Panc1 (cell line): ENCODE measurements at regions not wholly inside any gene's neighbourhood (a gene's known extent, or its start where the extent isn't known, plus 50 kb on each side); places are given as distances from the start of the nearest gene placed in this dataset.

ENCODE experiments used
- ATAC-seq: fragments of 200-7000 bp; cut with Tn5 transposase; 2 replicates; pipeline ENCODE4 v1.9.1; 2020; ENCODE audit warnings: mild to moderate bottlenecking, moderate library complexity
- BruUV-seq: library from RNA; stranded (reverse); fragments of 400-500 nt; replicated peaks from 2 replicates; lab custom pipeline; 2021; lab: Mats Ljungman, UMichigan
- CTCF ChIA-PET: fragments of 300-600 bp; sonication (Branson Sonifier 250); formaldehyde crosslinking; loops from one replicate; lab custom pipeline; 2022; ENCODE audit warnings: antibody characterized with exemption; lab: Charles Lee
- POLR2A ChIA-PET: fragments of 300-600 bp; sonication (Branson Sonifier 250); formaldehyde crosslinking; loops from one replicate; lab custom pipeline; 2022; ENCODE audit warnings: antibody characterized with exemption; lab: Charles Lee
- DNase-seq: peaks from one replicate; pipeline ENCODE4 v3.0.0-alpha.2; 2010; ENCODE audit warnings: low read depth, low spot score
- H3K27ac ChIP-seq: 2 replicates; pipeline ENCODE4 v1.5.1; 2011; ENCODE audit warnings: mild to moderate bottlenecking, low read length, inconsistent platforms
- H3K27me3 ChIP-seq: fragments of 200-500 bp; sonication (Bioruptor generic); 2 replicates; pipeline ENCODE4 v1.6.0; 2014; ENCODE audit warnings: low read length, inconsistent platforms; ENCODE audit not compliant: control insufficient read depth, insufficient read depth
- H3K36me3 ChIP-seq: fragments of 200-500 bp; sonication (Bioruptor generic); 2 replicates; pipeline ENCODE4 v1.5.1; 2014; ENCODE audit warnings: inconsistent platforms, mild to moderate bottlenecking, low read length, moderate library complexity; ENCODE audit not compliant: control insufficient read depth, insufficient read depth
- H3K4me1 ChIP-seq: 2 replicates; pipeline ENCODE4 v1.5.1; 2011; ENCODE audit warnings: inconsistent platforms, mild to moderate bottlenecking, low read length, moderate library complexity; ENCODE audit not compliant: control insufficient read depth, insufficient read depth
- H3K4me3 ChIP-seq, 2 experiments: 2 replicates each; pipeline ENCODE4 v1.5.1; 2011 to 2012; ENCODE audit warnings: low read depth in 2 of 2, low read length in 2 of 2, mild to moderate bottlenecking in 2 of 2, inconsistent platforms in 1 of 2, moderate library complexity in 1 of 2
- H3K9me3 ChIP-seq: fragments of 200-500 bp; sonication (Bioruptor generic); 2 replicates; pipeline ENCODE4 v1.5.1; 2014; ENCODE audit warnings: low read depth, mild to moderate bottlenecking, inconsistent platforms, low read length, moderate library complexity; ENCODE audit not compliant: control insufficient read depth, insufficient read depth
- CTCF ChIP-seq: fragments of 450-650 bp; IDR thresholded peaks from 2 replicates; pipeline ENCODE4 v1.5.1; 2017; ENCODE audit warnings: mild to moderate bottlenecking
- POLR2AphosphoS5 ChIP-seq: IDR thresholded peaks from 2 replicates; pipeline ENCODE4 v1.6.1; 2012; ENCODE audit warnings: mild to moderate bottlenecking, low read depth, low read length, moderate library complexity
- REST ChIP-seq, 2 experiments: IDR thresholded peaks; 2 replicates each; pipeline ENCODE4 v1.6.1; 2011 to 2012; ENCODE audit warnings: low read depth in 2 of 2, control low read depth in 1 of 2, low read length in 1 of 2, mild to moderate bottlenecking in 1 of 2, moderate library complexity in 1 of 2; ENCODE audit not compliant: insufficient read depth in 1 of 2
- SIN3A ChIP-seq: IDR thresholded peaks from 2 replicates; pipeline ENCODE4 v1.6.1; 2012; ENCODE audit warnings: low read depth, mild to moderate bottlenecking, low read length, moderate library complexity, borderline replicate concordance; ENCODE audit not compliant: insufficient read depth
- TCF7L2 ChIP-seq: IDR thresholded peaks from 2 replicates; pipeline ENCODE4 v1.6.1; 2011; ENCODE audit warnings: mild to moderate bottlenecking, low read depth, low read length, inconsistent platforms
- in situ Hi-C: cut with HindIII; loops from 2 replicates; pipeline ENCODE4 v1.10.0; 2016; ENCODE audit warnings: low sequenced_read_pairs, low pct_unique_long_range_greater_than_20kb
- intact Hi-C: fragments of 100-400 bp; cut with micrococcal nuclease; formaldehyde crosslinking; loops from one replicate; pipeline ENCODE4 v1.10.0; 2022; ENCODE audit not compliant: unreplicated experiment

GRCh38 chr1:99133756-99134500 is 129.3 kb upstream of the PLPPR5 start:
- no TSS peak for BruUV-seq
- Histone ChIP-seq H3K4me1 (no peaks in the 10 kb centered on the region), H3K27me3 (no peaks in the 10 kb centered on the region), H3K27ac (no peak overlapping the region), H3K9me3 (no peaks in the 10 kb centered on the region), H3K4me3 (no peak overlapping the region), H3K36me3 (no peaks in the 10 kb centered on the region)
- TF ChIP-seq TCF7L2 (no peak), SIN3A (no peak), CTCF (no peak), POLR2AphosphoS5 (no peak), REST (IDR thresholded peaks at IDR 0.05; ENCODE audit: insufficient read depth in 1 of 2, low read depth in 2 of 2, low read length in 1 of 2) (no peak)
- ChIA-PET CTCF (no interaction called here), POLR2A (no interaction called here)
- no peak for DNase-seq
- intact Hi-C loops (no loop called here), in situ Hi-C loops (no loop called here)
- ATAC-seq, result no peak

- BruUV-seq, result no TSS peak
- in situ Hi-C loops (no loop called here), intact Hi-C loops (no loop called here)
- no peaks in the 10 kb centered on the region for H3K9me3 ChIP-seq
- H3K27me3 ChIP-seq, result no peaks in the 10 kb centered on the region
- CTCF ChIA-PET, result no interaction called here
- no peak overlapping the region for H3K27ac ChIP-seq
- no peak overlapping the region for H3K4me3 ChIP-seq
- TF ChIP-seq CTCF (no peak), SIN3A (no peak), POLR2AphosphoS5 (no peak), REST (IDR thresholded peaks at IDR 0.05; ENCODE audit: insufficient read depth in 1 of 2, low read depth in 2 of 2, low read length in 1 of 2) (no peak), TCF7L2 (no peak)
- POLR2A ChIA-PET, result no interaction called here
- no peaks in the 10 kb centered on the region for H3K36me3 ChIP-seq
- ATAC-seq, result no peak
- no peak for DNase-seq
- H3K4me1 ChIP-seq, result no peaks in the 10 kb centered on the region
These were observed 126.6 kb upstream of the PLPPR4 start for GRCh38 chr1:99137554-99138206.
